Type B pancreatic cell (in vitro differentiated cells): ENCODE measurements at regions not wholly inside any gene's neighbourhood (a gene's known extent, or its start where the extent isn't known, plus 50 kb on each side); places are given as distances from the start of the nearest gene placed in this dataset.

Experiments used
- DNase-seq: peaks from one replicate; pipeline ENCODE4 v3.0.0; 2021; ENCODE audit warnings: mixed read lengths; ENCODE audit not compliant: unreplicated experiment; ENCODE audit errors: extremely low spot score
- H3K27ac Mint-ChIP-seq: 2 replicates; pipeline ENCODE4 v1.8.0; 2021; ENCODE audit warnings: mild to moderate bottlenecking, mixed read lengths
- H3K27me3 Mint-ChIP-seq: 2 replicates; pipeline ENCODE4 v1.8.0; 2021; ENCODE audit warnings: mixed read lengths
- H3K36me3 Mint-ChIP-seq: 2 replicates; pipeline ENCODE4 v1.8.0; 2021; ENCODE audit warnings: mixed read lengths
- H3K4me1 Mint-ChIP-seq: one replicate; pipeline ENCODE4 v1.8.0; 2021; ENCODE audit warnings: mixed read lengths; ENCODE audit not compliant: unreplicated experiment
- H3K4me3 Mint-ChIP-seq: 2 replicates; pipeline ENCODE4 v1.8.0; 2021; ENCODE audit warnings: mild to moderate bottlenecking, mixed read lengths
- H3K9me3 Mint-ChIP-seq: 2 replicates; pipeline ENCODE4 v1.8.0; 2021; ENCODE audit warnings: mixed read lengths
- TF ChIP-seq, protein P1 (sequence below): fragments of 200-600 bp; sonication (generic); conservative IDR thresholded peaks from 2 replicates; pipeline ENCODE4 v1.5.0; 2021; ENCODE audit warnings: antibody characterized with exemption, mild to moderate bottlenecking

DNA sequence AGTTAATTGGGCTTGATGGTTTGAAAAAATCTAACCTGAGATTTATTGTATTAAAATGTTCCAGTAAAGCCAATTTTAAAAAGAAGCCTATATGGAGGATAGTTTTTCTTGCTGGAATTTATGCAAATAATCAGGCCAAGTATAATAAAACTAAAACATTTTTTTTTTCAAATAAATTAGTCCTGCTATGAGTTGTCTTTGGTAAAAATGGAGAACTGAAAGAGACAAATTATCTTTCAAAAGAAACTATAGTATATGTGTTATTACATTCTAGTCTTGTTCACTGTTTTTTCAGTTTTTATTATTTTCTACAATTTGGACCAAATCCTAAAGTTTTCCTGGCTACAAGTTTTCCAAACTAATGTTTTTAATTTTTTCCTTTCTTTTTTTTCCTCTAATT, 468.9 kb downstream of the UQCRFS1 start:
- no peaks in the 10 kb centered on the region for H3K4me1 Mint-ChIP-seq
- TF ChIP-seq, protein P1, sequence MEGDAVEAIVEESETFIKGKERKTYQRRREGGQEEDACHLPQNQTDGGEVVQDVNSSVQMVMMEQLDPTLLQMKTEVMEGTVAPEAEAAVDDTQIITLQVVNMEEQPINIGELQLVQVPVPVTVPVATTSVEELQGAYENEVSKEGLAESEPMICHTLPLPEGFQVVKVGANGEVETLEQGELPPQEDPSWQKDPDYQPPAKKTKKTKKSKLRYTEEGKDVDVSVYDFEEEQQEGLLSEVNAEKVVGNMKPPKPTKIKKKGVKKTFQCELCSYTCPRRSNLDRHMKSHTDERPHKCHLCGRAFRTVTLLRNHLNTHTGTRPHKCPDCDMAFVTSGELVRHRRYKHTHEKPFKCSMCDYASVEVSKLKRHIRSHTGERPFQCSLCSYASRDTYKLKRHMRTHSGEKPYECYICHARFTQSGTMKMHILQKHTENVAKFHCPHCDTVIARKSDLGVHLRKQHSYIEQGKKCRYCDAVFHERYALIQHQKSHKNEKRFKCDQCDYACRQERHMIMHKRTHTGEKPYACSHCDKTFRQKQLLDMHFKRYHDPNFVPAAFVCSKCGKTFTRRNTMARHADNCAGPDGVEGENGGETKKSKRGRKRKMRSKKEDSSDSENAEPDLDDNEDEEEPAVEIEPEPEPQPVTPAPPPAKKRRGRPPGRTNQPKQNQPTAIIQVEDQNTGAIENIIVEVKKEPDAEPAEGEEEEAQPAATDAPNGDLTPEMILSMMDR: no peak
- H3K9me3 Mint-ChIP-seq: no peaks in the 10 kb centered on the region
- H3K36me3 Mint-ChIP-seq: no peaks in the 10 kb centered on the region
- no peak overlapping the region for H3K27ac Mint-ChIP-seq
- DNase-seq: no peak
- no peaks in the 10 kb centered on the region for H3K27me3 Mint-ChIP-seq
- no peak overlapping the region for H3K4me3 Mint-ChIP-seq

DNA sequence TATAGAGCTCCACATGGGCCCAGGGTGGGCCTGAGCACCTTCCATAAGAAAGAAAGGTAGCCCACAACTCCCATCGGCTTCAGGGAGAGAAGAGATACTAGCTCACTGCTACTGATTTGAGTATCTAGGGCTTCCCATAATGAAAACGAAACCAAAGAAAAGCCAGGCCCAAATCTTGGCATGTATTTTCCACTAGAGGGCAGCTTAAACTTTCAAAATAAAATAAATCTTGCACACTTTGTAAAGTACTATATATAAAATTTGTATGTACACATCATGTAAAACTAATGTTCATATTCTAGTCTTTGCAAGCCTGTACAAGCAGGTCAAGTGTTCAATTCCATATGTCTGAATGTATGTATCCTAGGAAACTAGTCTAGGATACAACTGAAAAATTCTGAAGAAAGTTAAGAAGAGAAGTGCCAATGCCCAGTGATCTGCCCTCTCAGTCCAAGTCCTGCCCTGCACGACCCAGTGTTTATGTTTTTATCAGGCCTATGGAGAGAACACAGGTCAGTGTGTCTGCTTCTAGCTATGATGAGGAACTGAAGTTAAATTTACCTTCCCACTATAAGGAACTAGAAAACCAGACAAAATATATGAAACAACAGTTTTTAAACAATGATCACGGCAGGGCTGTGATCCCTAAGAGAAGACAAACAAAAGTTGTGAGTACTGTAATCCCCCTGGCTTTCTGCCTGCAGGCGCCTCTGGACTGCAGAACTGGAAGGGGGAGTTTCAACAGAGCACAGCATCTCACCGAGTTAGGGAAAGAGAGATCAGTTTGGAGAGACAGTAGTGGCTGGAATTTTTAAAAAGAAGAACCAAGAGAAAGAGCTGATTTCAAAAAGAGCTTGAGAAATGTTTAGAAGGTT, 475.7 kb downstream of the UQCRFS1 start:
- no peaks in the 10 kb centered on the region for H3K36me3 Mint-ChIP-seq
- no peaks in the 10 kb centered on the region for H3K9me3 Mint-ChIP-seq
- peak overlapping the region; percentile 16 for H3K27ac Mint-ChIP-seq
- DNase-seq: no peak
- no peak overlapping the region for H3K4me3 Mint-ChIP-seq
- peaks cover 3% of the 10 kb centered on the region for H3K27me3 Mint-ChIP-seq
- TF ChIP-seq, protein P1: peak; percentile 84
- H3K4me1 Mint-ChIP-seq: peaks cover 11% of the 10 kb centered on the region

DNA sequence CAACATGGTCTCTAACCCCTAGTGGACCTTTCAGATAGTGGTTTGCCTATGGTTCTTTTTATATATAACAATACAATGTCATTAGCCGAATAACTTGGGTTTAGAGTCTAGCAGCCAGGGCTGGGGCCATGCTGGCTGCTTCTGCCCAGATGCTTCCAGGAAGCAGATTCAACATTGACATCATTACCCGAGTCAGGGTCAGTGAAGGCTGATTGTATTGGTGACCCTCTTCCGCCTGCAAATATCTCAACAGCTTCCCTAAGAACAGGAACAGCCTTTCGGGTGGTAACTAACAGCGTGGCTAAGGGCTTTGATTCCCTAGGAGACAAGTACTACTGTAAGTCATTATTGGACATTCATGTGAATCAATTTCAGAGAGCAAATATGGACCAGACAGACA, 476.4 kb downstream of the UQCRFS1 start:
- no peaks in the 10 kb centered on the region for H3K36me3 Mint-ChIP-seq
- peaks cover 11% of the 10 kb centered on the region for H3K4me1 Mint-ChIP-seq
- no peak overlapping the region for H3K27ac Mint-ChIP-seq
- TF ChIP-seq, protein P1: no peak
- no peaks in the 10 kb centered on the region for H3K9me3 Mint-ChIP-seq
- H3K27me3 Mint-ChIP-seq: peaks cover 7% of the 10 kb centered on the region
- no peak for DNase-seq
- no peak overlapping the region for H3K4me3 Mint-ChIP-seq

DNA sequence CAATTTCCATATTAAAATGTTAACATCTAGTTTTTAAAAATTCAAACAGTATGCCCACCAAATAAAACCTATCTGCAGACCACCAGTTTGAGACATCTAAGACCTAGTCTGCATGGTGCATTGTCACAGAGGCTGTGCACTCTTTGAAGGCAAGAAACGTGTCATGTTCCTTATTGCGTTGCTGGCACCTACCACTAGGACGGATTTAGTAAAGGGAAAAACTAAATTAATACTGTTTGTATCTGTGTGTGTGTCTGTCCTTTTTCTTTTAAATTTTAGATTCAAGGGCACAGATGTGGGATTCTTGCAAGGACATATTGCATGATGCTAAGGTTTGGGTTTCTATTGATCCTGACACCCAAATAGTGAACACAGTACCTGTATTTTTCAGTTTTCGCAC, 481.4 kb downstream of the UQCRFS1 start:
- Mint-ChIP-seq H3K4me3 (no peak overlapping the region), H3K9me3 (no peaks in the 10 kb centered on the region), H3K27ac (no peak overlapping the region), H3K36me3 (no peaks in the 10 kb centered on the region), H3K27me3 (peaks cover 39% of the 10 kb centered on the region), H3K4me1 (peaks cover 1% of the 10 kb centered on the region)
- TF ChIP-seq, protein P1: peak; percentile 51
- no peak for DNase-seq

DNA sequence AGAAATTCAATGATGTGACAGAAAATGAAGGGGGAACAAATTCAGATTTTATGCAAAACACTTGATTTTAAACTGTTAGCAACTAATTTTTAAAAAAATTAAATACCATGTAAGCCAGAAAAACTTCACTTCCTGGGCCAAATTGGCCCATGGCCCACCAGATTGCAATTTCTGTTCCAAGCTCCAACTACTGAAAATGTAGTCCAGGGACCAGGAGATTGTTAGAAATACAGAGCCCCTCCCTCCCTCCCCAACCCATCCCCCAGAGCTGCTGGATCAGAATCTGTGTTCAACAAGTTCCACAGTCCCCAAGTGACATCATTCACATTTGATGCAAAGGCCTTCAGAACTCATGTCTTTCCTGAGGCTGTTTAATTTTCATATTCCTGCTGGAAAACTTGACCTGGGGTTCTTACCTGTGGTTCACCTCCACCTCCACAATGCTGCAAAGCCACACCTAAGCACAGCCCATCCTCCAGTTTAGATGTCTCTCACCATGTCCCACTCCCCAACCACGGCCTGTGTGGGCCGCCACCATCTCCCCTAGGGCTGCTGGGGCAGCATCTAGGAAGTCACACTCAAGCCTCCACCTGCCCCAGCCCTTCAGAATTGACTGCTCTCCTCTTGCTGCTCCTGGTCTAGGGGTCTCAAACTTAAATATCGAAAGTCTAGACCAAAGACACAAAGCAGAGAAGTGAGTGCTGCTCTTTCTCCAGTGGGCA, 482.0 kb downstream of the UQCRFS1 start:
- no peak for DNase-seq

More for the DNA sequence above, 482.0 kb downstream of the UQCRFS1 start:
- Mint-ChIP-seq H3K9me3 (no peaks in the 10 kb centered on the region), H3K27me3 (peaks cover 44% of the 10 kb centered on the region), H3K27ac (no peak overlapping the region), H3K36me3 (no peaks in the 10 kb centered on the region), H3K4me3 (no peak overlapping the region), H3K4me1 (no peaks in the 10 kb centered on the region)
- TF ChIP-seq, protein P1: no peak
